DND-41 (cell line): ENCODE measurements at regions not wholly inside any gene's neighbourhood (a gene's known extent, or its start where the extent isn't known, plus 50 kb on each side); places are given as distances from the start of the nearest gene placed in this dataset.

Experiments
- CTCF ChIP-seq: IDR thresholded peaks from 2 replicates; pipeline ENCODE4 v1.5.1; 2012; ENCODE audit warnings: borderline replicate concordance, low read length, moderate library complexity, mild to moderate bottlenecking; ENCODE audit not compliant: poor library complexity, severe bottlenecking; ENCODE audit errors: extremely low read depth
- EZH2 ChIP-seq: IDR thresholded peaks from 3 replicates; pipeline ENCODE4 v1.6.1; 2012; ENCODE audit warnings: borderline replicate concordance, low read depth, mild to moderate bottlenecking, moderate library complexity, low read length, inconsistent platforms; ENCODE audit not compliant: severe bottlenecking

- TF ChIP-seq CTCF: no peak
- no peak for TF ChIP-seq EZH2
Observed at GRCh38 chr22:49648053-49648452, 179.6 kb downstream of the BRD1 start.
